ENCODE measurements at regions not wholly inside any gene's neighbourhood (a gene's known extent, or its start where the extent isn't known, plus 50 kb on each side); places are given as distances from the start of the nearest gene placed in this dataset.

- intact Hi-C loops (cut with micrococcal nuclease; ENCODE audit: unreplicated experiment) (no loop called here), in situ Hi-C loops (cut with HindIII; ENCODE audit: low pct_unique_long_range_greater_than_20kb, low sequenced_read_pairs) (no loop called here)
- H3K27ac ChIP-seq (ENCODE audit: low read length): no peak overlapping the region
- POLR2A ChIA-PET: no interaction called here
- CTCF ChIA-PET: no interaction called here
- H3K4me3 ChIP-seq (ENCODE audit: low read depth in 2 of 2, low read length in 2 of 2): no peak overlapping the region
- no peak for TF ChIP-seq CTCF (IDR thresholded peaks at IDR 0.05)
- TF ChIP-seq REST (IDR thresholded peaks at IDR 0.05; ENCODE audit: insufficient read depth in 1 of 2, low read depth in 2 of 2, low read length in 1 of 2): no peak
- no peak for TF ChIP-seq SIN3A (IDR thresholded peaks at IDR 0.05; ENCODE audit: borderline replicate concordance, insufficient read depth, low read depth, low read length)
- no peak for TF ChIP-seq POLR2AphosphoS5 (IDR thresholded peaks at IDR 0.05; ENCODE audit: low read depth, low read length)
- no peak for TF ChIP-seq TCF7L2 (IDR thresholded peaks at IDR 0.05; ENCODE audit: low read depth, low read length)
- no TSS peak for BruUV-seq (replicated peaks)
- H3K9me3 ChIP-seq (ENCODE audit: control insufficient read depth, insufficient read depth, low read depth, low read length): no peaks in the 10 kb centered on the region
- DNase-seq (ENCODE audit: low read depth, low spot score) (no peak), ATAC-seq (no peak)
- no peaks in the 10 kb centered on the region for H3K36me3 ChIP-seq (ENCODE audit: control insufficient read depth, insufficient read depth, low read length)
- H3K27me3 ChIP-seq (ENCODE audit: control insufficient read depth, insufficient read depth, low read length): no peaks in the 10 kb centered on the region
- H3K4me1 ChIP-seq (ENCODE audit: control insufficient read depth, insufficient read depth, low read length): no peaks in the 10 kb centered on the region
These were observed 90.8 kb upstream of the CMC1 start for GRCh38 chr3:28150465-28151206.

GRCh38 chr3:28151207-28151550 is 90.2 kb upstream of the CMC1 start:
- in situ Hi-C loops (cut with HindIII; ENCODE audit: low pct_unique_long_range_greater_than_20kb, low sequenced_read_pairs): no loop called here
- intact Hi-C loops (cut with micrococcal nuclease; ENCODE audit: unreplicated experiment): no loop called here
- BruUV-seq (replicated peaks): no TSS peak
- Histone ChIP-seq H3K4me3 (ENCODE audit: low read depth in 2 of 2, low read length in 2 of 2) (no peak overlapping the region), H3K9me3 (ENCODE audit: control insufficient read depth, insufficient read depth, low read depth, low read length) (no peaks in the 10 kb centered on the region), H3K36me3 (ENCODE audit: control insufficient read depth, insufficient read depth, low read length) (no peaks in the 10 kb centered on the region), H3K4me1 (ENCODE audit: control insufficient read depth, insufficient read depth, low read length) (no peaks in the 10 kb centered on the region), H3K27ac (ENCODE audit: low read length) (no peak overlapping the region), H3K27me3 (ENCODE audit: control insufficient read depth, insufficient read depth, low read length) (no peaks in the 10 kb centered on the region)
- TF ChIP-seq SIN3A (IDR thresholded peaks at IDR 0.05; ENCODE audit: borderline replicate concordance, insufficient read depth, low read depth, low read length) (no peak), TCF7L2 (IDR thresholded peaks at IDR 0.05; ENCODE audit: low read depth, low read length) (no peak), POLR2AphosphoS5 (IDR thresholded peaks at IDR 0.05; ENCODE audit: low read depth, low read length) (no peak), REST (IDR thresholded peaks at IDR 0.05; ENCODE audit: insufficient read depth in 1 of 2, low read depth in 2 of 2, low read length in 1 of 2) (no peak), CTCF (IDR thresholded peaks at IDR 0.05) (no peak)
- ATAC-seq: no peak
- POLR2A ChIA-PET: no interaction called here
- no peak for DNase-seq (ENCODE audit: low read depth, low spot score)
- CTCF ChIA-PET: no interaction called here
